ENCODE measurements at regions not wholly inside any gene's neighbourhood (a gene's known extent, or its start where the extent isn't known, plus 50 kb on each side); places are given as distances from the start of the nearest gene placed in this dataset.

DNA sequence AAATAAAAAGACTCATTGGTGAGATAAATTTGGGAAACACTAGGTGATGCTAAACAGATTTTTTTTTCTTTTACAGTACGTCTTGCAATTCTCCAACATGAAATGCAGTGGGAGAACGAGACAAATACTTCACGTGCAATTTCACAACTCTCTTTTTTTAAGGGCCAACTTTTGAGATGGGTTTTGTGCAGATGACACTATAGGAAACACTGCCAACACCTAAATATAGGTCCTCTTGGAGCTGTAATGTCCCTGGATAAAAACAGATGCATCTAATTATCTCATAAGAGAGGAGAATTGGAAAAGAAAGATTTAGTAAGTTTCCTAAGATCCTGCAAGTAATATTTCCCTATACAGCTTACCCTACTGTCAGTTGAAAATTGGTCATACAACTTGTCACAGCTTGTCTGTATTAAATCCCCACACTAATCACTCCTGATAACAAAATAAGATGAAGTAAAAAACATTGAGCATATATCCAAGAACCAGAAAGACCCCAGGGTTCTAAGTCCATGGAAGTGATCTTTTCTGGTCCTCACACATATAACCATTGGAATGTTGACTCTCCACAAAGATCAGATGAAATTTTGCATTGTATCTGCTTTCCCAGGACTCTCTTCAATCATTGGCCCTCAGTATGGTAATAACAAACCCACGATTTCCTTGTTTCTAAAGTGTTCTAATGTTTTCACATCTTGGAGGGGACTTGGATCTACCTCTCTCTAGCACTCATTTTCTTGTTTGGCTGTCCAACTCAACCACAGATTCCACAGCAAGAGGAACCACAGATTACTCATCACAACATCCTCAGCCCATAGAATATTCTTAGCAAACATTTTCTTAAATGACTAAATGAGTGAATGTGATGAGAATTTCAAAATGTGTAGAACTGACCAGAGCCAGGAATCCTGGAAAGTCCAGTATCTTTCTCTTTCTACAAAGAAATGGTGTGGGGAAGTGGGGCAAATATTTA lies 769.4 kb upstream of the USP15 start:
- no peaks in the 10 kb centered on the region for H3K27me3 ChIP-seq (ENCODE audit: control insufficient read depth, insufficient read depth, low read length)
- H3K79me2 ChIP-seq: no peaks in the 10 kb centered on the region
- TF ChIP-seq, protein P1, sequence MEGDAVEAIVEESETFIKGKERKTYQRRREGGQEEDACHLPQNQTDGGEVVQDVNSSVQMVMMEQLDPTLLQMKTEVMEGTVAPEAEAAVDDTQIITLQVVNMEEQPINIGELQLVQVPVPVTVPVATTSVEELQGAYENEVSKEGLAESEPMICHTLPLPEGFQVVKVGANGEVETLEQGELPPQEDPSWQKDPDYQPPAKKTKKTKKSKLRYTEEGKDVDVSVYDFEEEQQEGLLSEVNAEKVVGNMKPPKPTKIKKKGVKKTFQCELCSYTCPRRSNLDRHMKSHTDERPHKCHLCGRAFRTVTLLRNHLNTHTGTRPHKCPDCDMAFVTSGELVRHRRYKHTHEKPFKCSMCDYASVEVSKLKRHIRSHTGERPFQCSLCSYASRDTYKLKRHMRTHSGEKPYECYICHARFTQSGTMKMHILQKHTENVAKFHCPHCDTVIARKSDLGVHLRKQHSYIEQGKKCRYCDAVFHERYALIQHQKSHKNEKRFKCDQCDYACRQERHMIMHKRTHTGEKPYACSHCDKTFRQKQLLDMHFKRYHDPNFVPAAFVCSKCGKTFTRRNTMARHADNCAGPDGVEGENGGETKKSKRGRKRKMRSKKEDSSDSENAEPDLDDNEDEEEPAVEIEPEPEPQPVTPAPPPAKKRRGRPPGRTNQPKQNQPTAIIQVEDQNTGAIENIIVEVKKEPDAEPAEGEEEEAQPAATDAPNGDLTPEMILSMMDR (IDR thresholded peaks at IDR 0.05): no peak
- H3K27ac ChIP-seq: no peak overlapping the region
- H3K4me3 ChIP-seq (ENCODE audit: low read depth, low read length): no peak overlapping the region
- no peak overlapping the region for H3K4me2 ChIP-seq (ENCODE audit: low read length)
- H3K9me3 ChIP-seq (ENCODE audit: control insufficient read depth, low read length): no peaks in the 10 kb centered on the region
- no peak overlapping the region for H3K9ac ChIP-seq
- no peaks in the 10 kb centered on the region for H3K36me3 ChIP-seq (ENCODE audit: control insufficient read depth, insufficient read depth, low read length)
- no peak overlapping the region for H2AFZ ChIP-seq
- H3K4me1 ChIP-seq: no peaks in the 10 kb centered on the region

DNA sequence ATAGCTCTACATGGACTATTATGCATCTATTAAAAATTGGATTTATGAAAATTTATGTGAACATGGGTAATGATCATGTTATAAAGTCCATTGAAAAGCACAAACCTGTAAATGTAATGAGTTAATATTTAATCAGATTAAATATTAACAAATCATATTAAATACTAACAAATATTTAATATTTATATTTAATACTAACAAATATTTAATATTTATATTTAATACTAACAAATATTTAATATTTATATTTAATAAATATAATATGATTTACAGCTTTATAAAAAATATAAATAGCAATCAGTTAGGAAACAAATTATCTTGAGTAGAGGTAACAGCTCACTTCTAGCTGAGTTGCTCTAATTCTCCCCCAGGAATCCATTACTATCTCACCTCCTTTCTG lies 758.0 kb upstream of the USP15 start:
- Histone ChIP-seq H3K27ac (no peak overlapping the region), H3K9me3 (ENCODE audit: control insufficient read depth, low read length) (no peaks in the 10 kb centered on the region), H3K27me3 (ENCODE audit: control insufficient read depth, insufficient read depth, low read length) (no peaks in the 10 kb centered on the region), H3K4me3 (ENCODE audit: low read depth, low read length) (no peak overlapping the region), H3K36me3 (ENCODE audit: control insufficient read depth, insufficient read depth, low read length) (no peaks in the 10 kb centered on the region), H3K9ac (no peak overlapping the region), H3K4me2 (ENCODE audit: low read length) (no peak overlapping the region), H3K4me1 (no peaks in the 10 kb centered on the region), H2AFZ (no peak overlapping the region), H3K79me2 (no peaks in the 10 kb centered on the region)
- TF ChIP-seq, protein P1 (IDR thresholded peaks at IDR 0.05): no peak

DNA sequence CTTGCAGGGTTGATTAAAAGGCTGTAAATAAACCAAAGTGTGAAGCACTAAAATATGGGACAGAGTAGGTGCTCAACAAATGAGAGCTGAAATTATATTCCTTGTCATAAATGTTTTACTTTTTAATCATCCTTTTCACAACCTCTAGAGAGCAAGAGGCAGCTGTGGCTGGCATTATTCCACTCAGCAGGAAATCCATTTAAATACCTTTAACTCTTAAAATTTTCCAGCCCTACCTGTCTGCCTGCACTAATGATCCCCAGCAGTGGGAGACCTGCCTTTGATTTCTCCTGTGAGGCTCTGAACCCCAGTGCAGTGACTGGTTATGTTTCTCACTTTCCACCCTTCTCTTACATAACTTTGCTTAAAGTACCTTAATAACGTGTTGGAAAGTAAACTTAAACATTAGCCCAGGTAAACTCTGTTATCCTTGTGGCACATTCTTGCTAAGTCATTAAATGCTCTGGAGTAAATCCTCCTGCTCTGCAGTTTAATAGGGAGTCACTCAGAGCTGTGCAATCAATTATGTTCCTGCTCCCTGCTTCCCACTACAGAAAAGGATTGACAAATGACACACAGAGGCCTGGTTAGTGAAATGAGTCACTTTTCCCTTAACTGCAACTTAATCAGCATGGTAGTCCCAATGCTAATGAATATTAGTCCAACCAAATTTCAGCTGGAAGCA lies 755.7 kb upstream of the USP15 start:
- H3K79me2 ChIP-seq: no peaks in the 10 kb centered on the region
- no peaks in the 10 kb centered on the region for H3K9me3 ChIP-seq (ENCODE audit: control insufficient read depth, low read length)
- H3K27ac ChIP-seq: no peak overlapping the region
- no peak overlapping the region for H3K4me2 ChIP-seq (ENCODE audit: low read length)
- TF ChIP-seq, protein P1 (IDR thresholded peaks at IDR 0.05): no peak
- H2AFZ ChIP-seq: no peak overlapping the region
- no peak overlapping the region for H3K4me3 ChIP-seq (ENCODE audit: low read depth, low read length)
- H3K9ac ChIP-seq: no peak overlapping the region
- H3K4me1 ChIP-seq: no peaks in the 10 kb centered on the region
- no peaks in the 10 kb centered on the region for H3K36me3 ChIP-seq (ENCODE audit: control insufficient read depth, insufficient read depth, low read length)
- H3K27me3 ChIP-seq (ENCODE audit: control insufficient read depth, insufficient read depth, low read length): no peaks in the 10 kb centered on the region

DNA sequence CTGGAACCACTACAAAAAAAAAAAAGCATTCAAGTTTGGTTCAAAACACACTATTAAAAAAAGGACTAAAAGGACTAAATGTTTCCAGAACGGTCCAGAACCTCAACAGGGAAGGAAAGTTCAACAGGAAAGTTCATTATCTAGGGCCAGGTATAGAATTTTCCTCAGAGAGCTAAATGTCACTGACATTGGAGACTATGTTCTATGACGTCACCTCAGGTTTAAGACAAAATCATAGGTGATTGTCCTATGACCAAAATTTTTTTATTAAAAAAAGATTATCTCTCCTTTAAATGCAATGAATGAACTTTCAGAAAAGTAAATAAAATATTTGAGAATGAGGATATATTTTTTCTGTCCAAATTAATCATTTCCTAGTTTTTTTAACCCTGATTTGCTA lies 746.7 kb upstream of the USP15 start:
- H3K27me3 ChIP-seq (ENCODE audit: control insufficient read depth, insufficient read depth, low read length): no peaks in the 10 kb centered on the region
- no peak overlapping the region for H3K9ac ChIP-seq
- no peak overlapping the region for H3K27ac ChIP-seq
- no peak overlapping the region for H3K4me2 ChIP-seq (ENCODE audit: low read length)
- no peak overlapping the region for H3K4me3 ChIP-seq (ENCODE audit: low read depth, low read length)
- no peaks in the 10 kb centered on the region for H3K9me3 ChIP-seq (ENCODE audit: control insufficient read depth, low read length)
- no peak overlapping the region for H2AFZ ChIP-seq
- no peaks in the 10 kb centered on the region for H3K79me2 ChIP-seq
- no peaks in the 10 kb centered on the region for H3K4me1 ChIP-seq
- TF ChIP-seq, protein P1 (IDR thresholded peaks at IDR 0.05): no peak
- H3K36me3 ChIP-seq (ENCODE audit: control insufficient read depth, insufficient read depth, low read length): no peaks in the 10 kb centered on the region
